DMS 273 treated with DMSO at 0.1 percent for 48 hours (cell line): ENCODE measurements at regions not wholly inside any gene's neighbourhood (a gene's known extent, or its start where the extent isn't known, plus 50 kb on each side); places are given as distances from the start of the nearest gene placed in this dataset.
"Not testable (repeated sequence)": the region's sequence is repeated elsewhere in the genome, so short reads cannot be mapped to it uniquely, and the experiment has no call there.

Source experiments
- DNase-seq: peaks from one replicate; lab custom pipeline; 2025; lab: John Stamatoyannopoulos, UW

GRCh38 chr3:177624528-177625495 lies 427.5 kb upstream of the TBL1XR1 start:
- DNase-seq, result no peak

DNA sequence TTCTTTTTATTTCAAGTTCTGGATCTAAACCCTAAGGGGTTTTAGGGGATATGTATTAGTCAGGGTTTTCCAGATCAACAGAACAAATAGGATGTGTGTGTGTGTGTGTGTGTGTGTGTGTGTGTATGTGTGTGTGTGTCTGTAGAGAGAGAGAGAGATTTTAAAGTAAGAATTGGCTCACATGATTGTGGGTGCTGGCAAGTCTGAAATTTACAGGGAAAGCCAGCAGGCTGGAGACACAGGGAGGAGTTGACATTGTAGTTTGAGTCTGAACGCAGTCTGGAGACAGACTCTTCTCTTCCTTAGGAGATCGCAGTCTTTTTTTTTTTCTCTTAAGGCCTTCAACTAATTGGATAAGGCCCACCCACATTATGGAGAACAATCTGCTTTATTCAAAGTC lies 428.8 kb upstream of the TBL1XR1 start:
- DNase-seq, result no peak

DNA sequence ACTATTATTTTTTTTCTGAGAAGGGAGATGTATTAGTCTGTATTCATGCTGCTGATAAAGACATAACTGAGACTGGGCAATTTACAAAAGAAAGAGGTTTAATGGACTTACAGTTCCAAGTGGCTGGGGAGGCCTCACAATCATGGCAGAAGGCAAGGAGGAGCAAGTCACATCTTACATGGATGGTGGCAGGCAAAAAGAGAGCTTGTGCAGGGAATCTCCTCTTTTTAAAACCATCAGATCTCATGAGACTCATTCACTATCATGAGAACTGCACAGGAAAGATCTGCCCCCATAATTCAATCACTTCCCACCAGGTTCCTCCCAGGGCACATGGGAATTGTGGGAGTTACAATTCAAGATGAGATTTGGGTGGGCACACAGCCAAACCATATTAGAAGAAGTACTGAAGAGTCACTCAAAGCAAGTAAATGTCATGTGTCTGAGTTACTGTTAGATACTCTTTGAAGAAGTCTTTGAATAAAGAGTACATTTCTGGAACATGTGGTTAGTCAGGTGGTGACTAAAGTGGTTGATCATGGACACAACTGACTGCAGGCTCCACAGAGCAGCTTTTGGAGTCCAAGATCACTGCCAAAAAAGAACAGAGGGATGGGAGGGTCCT lies 430.9 kb upstream of the TBL1XR1 start:
- not testable (repeated sequence) for DNase-seq

DNA sequence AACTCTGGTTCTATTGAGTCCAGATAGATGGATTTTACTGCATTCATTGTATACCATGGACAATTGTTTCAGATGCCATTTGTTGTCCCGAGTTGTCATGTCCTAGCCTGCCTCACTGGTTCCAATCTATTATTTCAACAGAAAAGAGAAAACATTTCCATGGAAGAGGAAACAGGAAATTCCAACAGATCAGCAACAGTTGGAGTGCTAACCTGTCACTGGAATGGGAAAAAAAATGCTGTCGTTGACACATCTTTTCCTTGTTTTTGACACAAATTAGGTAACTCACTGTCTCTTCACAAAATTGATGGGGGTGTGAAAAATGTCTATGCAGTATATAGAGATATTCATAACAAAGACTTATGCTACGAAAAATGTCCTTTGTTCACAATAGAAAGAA lies 432.0 kb upstream of the TBL1XR1 start:
- no peak for DNase-seq

DNA sequence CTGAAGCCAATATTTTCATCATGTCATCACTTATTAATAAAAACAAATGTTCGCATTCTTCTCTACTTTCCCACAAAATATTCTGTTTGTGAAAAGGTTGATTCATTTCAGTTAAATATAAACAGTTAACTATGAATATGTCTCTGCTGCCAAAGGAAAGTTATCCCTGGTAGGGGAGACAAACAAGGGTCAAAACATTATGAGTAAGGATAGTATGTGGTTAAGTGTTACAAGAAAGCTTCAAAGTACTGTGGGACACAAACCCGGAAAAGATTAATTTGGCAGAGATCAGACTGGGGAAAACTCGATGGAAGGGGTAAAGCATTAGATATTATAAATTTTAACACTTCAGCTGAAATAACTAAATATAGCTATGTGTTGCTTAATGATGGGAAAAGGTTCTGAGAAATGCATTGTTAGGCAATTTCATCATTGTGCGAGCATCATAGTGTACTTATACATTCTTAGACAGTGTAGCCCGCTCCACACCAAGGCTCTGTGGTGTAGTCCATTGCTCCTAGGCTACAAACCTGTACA lies 436.5 kb upstream of the TBL1XR1 start:
- no peak for DNase-seq

DNA sequence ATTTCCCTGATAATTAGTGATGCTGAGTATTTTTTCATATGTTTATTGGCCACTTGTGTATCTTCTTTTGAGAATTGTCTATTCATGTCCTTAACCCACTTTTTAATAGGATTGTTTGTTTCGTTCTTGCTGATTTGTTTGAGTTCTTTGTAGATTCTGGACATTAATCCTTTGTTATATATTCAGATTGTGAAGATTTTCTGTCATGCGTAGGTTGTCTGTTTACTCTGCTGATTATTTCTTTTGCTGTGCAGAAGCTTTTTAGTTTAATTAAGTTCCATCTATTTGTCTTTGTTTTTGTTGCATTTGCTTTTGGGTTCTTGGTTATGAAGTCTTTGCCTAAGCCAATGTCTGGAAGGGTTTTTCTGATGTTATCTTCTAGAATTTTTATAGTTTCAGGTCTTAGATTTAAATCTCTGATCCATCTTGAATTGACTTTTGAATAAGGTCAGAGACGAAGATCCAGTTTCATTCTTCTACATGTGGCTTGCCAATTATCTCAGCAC lies 438.4 kb upstream of the TBL1XR1 start:
- DNase-seq, result not testable (repeated sequence)

- no peak for DNase-seq
Observed at GRCh38 chr3:177640319-177640965, 443.2 kb upstream of the TBL1XR1 start.

- no peak for DNase-seq
Observed at GRCh38 chr3:177641206-177641605, 443.9 kb upstream of the TBL1XR1 start.

DNA sequence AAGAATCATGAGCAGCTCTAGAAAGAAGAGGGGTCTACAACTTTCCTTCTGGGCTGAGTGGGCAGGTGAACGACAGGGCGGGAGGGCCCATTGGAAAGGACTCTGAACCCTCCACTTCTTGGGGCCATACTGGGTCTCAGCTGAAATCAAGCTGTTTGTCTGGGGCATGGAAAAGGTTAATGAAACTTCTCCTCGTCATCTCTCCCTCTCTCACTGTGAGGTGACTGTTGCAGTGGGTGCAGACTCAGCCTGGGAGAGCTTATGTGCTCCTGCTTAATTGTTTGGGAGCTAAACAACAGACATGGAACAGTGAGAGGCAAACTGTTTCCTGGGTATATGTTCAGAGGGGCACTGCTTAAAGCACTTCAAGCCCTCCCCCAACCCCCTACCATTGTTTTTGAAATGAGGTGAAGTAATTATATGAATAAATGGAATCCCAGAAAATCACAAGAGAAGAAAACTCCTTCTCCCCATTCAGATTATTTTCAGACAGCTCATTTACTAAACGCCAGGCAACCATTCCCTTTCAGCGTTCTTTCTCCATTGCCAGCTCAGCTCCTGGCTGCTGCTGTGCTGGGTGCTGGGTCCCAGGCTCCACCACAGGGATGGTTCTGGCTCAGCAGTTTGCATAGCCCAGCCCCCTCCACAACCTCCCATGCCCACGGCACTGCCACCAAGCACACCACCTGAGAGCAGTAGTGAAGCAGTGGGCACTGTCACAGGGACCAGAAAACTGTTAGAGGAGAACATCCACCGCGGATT lies 444.9 kb upstream of the TBL1XR1 start:
- no peak for DNase-seq

- DNase-seq, result no peak
Observed at GRCh38 chr3:177642804-177643125, 445.5 kb upstream of the TBL1XR1 start.

GRCh38 chr3:177646749-177647148 lies 449.5 kb upstream of the TBL1XR1 start:
- no peak for DNase-seq

DNA sequence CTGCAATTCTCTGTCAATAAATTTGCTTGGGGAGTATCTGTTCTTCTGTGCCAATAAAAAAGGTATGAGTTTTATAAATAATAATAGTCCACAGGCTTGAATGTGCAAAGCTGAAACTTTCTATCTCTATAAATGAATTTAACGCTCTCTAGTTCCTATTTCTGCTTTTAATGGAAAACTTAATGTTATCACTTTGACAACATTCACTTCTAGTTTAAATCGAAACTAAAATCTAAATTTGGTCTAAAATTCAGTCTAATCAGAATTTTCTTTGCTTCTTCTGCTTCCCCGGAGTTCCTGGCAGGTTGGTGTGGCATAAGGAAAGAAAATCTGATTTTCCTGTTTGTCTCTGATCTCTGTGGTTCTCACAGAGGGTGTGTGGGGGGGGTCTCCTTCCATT lies 450.1 kb upstream of the TBL1XR1 start:
- DNase-seq, result no peak

- DNase-seq, result no peak
Observed at GRCh38 chr3:177647876-177648275, 450.6 kb upstream of the TBL1XR1 start.

DNA sequence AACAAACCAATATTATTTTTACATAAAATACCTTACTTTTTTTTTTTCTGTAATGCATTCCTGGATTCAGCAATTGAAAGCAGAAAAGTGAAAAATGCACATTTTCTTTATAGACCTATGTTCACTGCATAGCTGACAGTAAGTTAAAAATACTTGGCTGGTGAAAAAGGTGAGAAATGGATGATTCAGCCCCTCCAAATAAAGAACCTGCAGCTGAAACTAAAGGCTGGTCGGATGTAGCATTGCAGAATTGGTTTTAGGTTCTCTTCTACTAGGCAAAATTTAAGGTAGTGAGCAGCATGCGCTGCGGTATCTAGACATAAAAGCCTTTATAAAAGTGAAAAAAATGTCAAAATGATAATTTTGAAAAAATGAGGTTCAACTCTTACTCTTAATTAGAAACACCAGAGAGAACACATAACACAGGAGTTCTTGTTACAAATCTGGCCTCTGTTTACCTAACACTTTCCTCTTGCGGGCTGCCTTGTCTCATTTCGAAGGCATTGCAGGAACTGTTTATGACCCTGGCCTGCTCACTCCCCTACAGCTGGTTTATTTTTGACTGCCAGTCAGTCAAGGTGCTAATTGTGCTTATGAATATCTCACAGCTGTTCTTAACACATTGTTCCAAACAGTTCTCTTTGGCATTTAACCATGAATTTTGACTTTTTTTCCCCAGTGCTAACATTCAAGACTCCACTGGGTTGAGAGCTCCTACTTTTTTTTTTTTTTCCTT lies 455.4 kb upstream of the TBL1XR1 start:
- DNase-seq, result no peak

- DNase-seq, result no peak
Observed at GRCh38 chr3:177657243-177657642, 460.0 kb upstream of the TBL1XR1 start.

- no peak for DNase-seq
Observed at GRCh38 chr3:177658354-177658753, 461.1 kb upstream of the TBL1XR1 start.

GRCh38 chr3:177664380-177665103 lies 467.3 kb upstream of the TBL1XR1 start:
- DNase-seq, result not testable (repeated sequence)

DNA sequence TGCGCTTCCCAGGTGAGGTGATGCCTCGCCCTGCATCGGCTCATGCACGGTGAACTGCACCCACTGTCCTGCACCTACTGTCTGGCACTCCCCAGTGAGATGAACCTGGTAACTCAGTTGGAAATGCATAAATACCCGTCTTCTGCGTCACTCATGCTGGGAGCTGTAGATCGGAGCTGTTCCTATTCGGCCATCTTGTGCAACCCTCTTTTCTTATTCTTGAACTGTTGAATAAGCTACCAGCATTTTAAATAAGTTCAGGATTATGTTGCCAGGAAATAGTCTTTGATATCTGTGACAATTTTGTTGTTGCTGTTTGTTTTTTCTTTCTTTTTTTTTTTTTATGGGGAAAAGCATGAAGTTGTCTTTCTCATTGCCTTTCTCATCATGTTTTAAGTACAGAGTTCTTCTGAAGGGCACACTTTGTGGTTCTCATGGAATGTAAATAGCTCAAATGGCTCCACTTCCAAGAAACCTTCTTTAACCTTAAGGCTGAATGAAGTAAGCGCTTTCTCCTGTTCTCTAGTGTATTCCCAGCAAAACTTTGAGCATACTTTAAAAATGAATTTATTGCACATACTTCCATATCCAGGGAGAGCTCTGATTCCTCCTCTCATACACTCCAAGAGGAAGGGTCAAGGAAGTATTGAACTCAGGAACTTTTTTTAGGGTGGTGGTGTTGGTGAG lies 468.0 kb upstream of the TBL1XR1 start:
- no peak for DNase-seq

- DNase-seq, result no peak
Observed at GRCh38 chr3:177672252-177672911, 475.1 kb upstream of the TBL1XR1 start.
